Frontal cortex (tissue), 4 donors: ENCODE measurements at regions not wholly inside any gene's neighbourhood (a gene's known extent, or its start where the extent isn't known, plus 50 kb on each side); places are given as distances from the start of the nearest gene placed in this dataset. TPM values are rescaled to one million over a fixed set of nuclear protein-coding genes. Genes with fewer than 3 reads are reported as not detected.
"Not testable (repeated sequence)": the region's sequence is repeated elsewhere in the genome, so short reads cannot be mapped to it uniquely, and the experiment has no call there.

Source experiments
- DNase-seq, 2 donors: peaks; one replicate each; pipeline ENCODE4 v3.0.0; 2012; ENCODE audit warnings: low spot score in 2 of 2
- FAIRE-seq: peaks from 2 replicates; lab custom pipeline; 2012; peaks lifted over from hg19 to GRCh38; lab: Jason Lieb, UNC
- small RNA-seq: library from RNA; depleted of rRNA; stranded (forward); fragments of <200 nt; gene quantifications from one replicate; pipeline ENCODE3, GENCODE V24; 2014
- donor health status: control.
- donor health status: control.
- donor health status: control.

DNA sequence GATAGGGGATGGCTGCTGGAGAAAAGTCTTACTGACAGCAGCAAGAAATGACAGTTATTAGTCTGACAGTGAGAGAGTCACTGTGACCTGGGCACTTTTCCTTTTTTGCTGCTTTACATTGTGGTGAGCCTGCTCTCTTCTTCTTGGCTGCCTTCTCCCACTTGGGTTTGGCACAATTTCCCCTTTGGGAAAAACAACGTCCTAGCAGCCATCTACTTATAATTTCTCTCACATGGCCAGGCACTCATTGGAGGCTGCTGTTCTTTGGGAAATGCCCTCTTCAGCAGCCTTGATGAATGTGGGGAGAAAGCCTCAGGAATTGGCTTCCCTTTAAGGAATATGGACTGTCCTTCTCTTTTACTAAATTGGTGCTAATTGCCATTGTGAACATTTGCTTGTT, 60.4 kb upstream of the SLC1A4 start:
- FAIRE-seq (no peak), DNase-seq (no peak)

DNA sequence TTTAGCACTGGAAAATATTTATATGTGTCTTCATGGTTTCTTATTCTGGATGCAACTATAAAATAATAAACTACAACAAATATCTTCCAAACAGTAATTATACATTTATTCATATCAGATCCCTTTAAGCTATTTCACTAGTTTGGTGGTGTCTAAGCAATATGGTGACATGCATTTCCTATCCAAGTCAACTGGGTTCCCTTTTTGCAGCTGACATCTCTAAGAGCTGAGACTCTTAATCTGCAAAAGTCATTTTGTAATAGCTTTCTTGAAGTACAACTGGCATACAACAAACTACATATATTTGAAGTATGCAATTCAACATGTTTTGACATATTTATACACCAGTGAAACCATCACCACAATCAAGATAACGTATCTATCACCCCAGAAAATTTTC, 59.9 kb upstream of the SLC1A4 start:
- no peak for FAIRE-seq
- no peak for DNase-seq

DNA sequence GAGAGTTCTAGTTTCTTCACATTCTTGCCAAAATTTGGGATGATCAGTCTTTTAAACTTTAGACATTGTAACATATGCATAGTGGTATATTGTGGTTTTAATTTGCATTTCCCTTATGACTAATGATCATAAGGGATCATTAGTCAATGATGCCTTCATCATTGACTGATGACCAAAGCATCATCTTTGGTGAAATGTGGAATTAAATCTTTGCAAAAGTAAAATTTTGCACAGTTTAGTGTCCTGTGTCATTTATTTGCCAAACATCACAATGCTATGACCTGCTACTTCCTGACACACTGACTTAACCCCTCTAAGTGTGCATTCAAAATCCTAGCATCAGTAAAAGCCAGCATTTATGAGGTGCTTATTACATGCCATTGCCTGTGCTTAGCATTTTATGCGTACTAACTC, 58.9 kb upstream of the SLC1A4 start:
- FAIRE-seq, result no peak
- DNase-seq, result no peak

- FAIRE-seq (no peak), DNase-seq (no peak)
Observed at GRCh38 chr2:64931246-64932115, 57.7 kb upstream of the SLC1A4 start.

DNA sequence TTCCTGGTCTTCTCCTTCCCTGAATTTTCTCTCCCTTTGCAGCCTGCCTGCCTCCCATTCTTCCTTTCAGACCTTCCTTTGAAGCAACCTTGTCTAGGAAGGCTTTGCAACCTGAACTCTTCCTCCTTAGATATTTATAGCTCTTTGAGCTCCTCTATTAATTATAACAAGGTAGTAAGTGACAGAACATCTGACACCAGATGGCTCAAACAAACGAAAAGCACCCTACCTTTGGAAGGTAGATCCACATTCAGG, 57.2 kb upstream of the SLC1A4 start:
- DNase-seq, result no peak

DNA sequence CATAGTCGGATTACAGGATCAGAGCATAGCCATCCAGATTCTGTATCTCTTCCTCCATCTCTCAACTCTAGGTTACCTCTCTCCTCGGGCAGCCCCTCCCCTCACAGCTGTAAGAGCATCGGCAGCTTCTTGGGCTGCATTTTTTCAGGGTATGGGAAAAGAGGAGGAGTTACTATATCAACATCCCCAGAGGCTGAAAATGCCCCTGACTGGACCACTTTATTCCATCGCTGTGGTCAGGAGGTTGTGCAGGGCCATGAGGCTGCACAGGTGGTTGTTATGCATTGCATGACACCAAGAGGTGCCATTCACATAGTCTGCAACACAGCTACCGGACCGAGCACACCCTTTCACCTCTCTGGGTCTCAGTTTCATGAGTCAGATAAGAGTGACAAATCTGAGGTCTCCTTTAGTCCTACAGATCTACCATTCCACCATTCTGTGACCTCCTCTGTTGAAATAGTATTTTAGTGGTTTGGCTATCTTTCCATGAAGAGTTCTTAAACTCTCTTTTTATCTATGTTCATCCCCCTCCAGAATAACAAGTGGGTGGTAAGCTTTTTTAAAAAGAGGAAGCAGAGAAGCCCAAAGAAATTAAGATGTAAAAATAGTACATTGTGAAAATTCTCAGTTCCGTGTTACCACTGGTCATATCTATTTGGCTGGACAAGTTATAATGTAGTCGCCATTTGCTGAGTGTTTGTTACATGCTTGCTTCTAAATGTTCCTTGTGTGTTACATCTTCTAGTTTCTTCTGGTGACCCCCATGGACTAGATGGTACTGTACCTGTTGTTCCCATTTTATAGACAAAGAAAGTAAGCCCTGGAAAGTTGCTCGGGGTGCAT, 56.6 kb upstream of the SLC1A4 start:
- FAIRE-seq, result no peak
- no peak for DNase-seq

More for the DNA sequence above, 57.2 kb upstream of the SLC1A4 start:
- no peak for FAIRE-seq

DNA sequence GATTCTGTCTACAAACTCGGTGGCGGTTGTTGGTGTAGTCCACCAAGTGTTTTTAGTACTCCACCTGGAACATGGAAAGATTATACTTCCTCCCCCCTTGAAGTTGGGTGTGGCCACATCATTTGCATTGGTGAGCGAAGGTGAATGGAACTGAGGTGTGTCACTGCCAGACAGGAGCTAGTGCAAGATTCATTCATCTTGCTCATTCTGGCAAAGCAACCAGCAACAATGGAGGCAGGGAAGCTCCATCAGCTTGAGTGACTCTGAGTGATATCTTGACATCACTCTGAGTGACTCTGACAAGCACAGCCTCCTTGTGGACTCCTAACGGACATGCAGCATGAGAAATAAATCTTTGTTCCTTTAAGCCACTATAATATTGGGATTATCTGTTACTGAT, 54.7 kb upstream of the SLC1A4 start:
- DNase-seq (no peak), FAIRE-seq (no peak)

DNA sequence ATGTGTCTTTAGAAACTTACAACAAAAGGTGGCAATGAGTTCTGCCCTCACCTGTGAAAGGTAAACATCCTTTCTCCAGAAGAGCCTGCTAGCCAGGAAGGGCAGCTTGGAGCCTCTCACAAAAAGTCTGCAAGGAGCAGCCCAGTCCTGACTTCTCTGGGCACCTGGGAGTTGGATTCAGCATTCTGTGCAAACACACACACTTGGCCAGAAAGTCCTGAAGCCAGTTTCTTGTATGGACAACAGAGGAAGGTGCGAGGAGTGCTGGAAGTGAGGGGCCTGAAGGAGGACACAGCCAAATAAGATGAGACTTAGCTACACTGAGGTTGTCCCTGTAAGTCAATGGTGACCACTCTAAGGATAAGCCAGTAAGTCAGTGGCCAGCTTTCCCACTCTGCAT, 52.4 kb upstream of the SLC1A4 start:
- no peak for FAIRE-seq
- DNase-seq, result no peak

- DNase-seq, FAIRE-seq: not testable (repeated sequence)
Observed at GRCh38 chr2:64937314-64937686, 51.9 kb upstream of the SLC1A4 start.

DNA sequence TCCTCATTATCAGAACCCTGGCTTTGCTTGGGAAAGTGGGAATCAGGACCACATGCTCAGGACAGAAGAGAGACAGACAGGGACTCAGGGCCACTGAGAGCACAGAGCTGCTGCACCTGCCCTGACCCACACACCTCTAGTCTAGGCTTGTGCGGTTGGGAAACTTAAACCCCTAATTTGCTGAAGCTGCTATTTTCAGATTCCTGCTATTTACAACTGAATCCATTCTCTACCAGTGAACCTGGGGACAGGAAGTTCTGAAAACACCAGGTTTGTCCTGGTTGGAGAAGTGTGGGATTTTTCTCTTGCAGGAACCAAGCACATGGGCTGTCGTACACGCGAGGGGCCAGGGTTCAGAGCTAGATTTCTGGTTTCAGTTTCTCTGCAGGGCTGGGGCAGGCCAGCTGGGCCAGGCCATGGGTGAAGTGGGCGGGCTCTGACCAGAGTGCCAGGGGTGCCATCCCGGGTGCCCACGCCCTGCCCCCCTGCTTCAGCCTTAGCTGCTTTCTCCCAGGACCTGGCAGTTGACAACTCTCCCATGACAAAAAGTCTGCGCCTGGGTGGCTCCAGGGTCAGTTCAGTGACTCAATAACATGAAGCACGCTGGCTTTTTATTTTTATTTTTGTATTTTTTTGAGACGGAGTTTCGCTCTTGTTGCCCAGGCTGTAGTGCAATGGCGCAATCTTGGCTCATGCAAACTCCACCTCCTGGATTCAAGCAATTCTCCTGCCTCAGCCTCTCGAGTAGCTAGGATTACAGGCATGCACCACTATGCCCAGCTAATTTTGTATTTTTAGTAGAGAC, 51.3 kb upstream of the SLC1A4 start:
- DNase-seq, result no peak
- no peak for FAIRE-seq

- FAIRE-seq (no peak), DNase-seq (no peak)
Observed at GRCh38 chr2:64938607-64939285, 50.5 kb upstream of the SLC1A4 start.

- DNase-seq (no peak), FAIRE-seq (no peak)
Observed at GRCh38 chr2:64939332-64939917, 49.8 kb upstream of the SLC1A4 start.

Small RNA genes lying in the stretch of these regions (small RNA-seq; reads per million reads assigned to genes)
- gene RF00019 (not detected), gene RN7SL211P (not detected), gene RN7SL341P (not detected)
